ENCODE measurements at regions not wholly inside any gene's neighbourhood (a gene's known extent, or its start where the extent isn't known, plus 50 kb on each side); places are given as distances from the start of the nearest gene placed in this dataset.
A peak's percentile ranks its signal among the peaks of the same experiment; 100 is the strongest.
"Not testable (repeated sequence)": the region's sequence is repeated elsewhere in the genome, so short reads cannot be mapped to it uniquely, and the experiment has no call there.

GRCh38 chrX:45804276-45804675 lies 603.6 kb upstream of the DIPK2B start:
- DNase-seq = no peak

- peak; percentile 61 for DNase-seq
Measured at GRCh38 chrX:45803383-45803921, 602.8 kb upstream of the DIPK2B start.

- DNase-seq = peak; percentile 72
Measured at GRCh38 chrX:45801554-45801953, 600.9 kb upstream of the DIPK2B start.

GRCh38 chrX:45800746-45801453 lies 600.2 kb upstream of the DIPK2B start:
- DNase-seq = not testable (repeated sequence)

DNA sequence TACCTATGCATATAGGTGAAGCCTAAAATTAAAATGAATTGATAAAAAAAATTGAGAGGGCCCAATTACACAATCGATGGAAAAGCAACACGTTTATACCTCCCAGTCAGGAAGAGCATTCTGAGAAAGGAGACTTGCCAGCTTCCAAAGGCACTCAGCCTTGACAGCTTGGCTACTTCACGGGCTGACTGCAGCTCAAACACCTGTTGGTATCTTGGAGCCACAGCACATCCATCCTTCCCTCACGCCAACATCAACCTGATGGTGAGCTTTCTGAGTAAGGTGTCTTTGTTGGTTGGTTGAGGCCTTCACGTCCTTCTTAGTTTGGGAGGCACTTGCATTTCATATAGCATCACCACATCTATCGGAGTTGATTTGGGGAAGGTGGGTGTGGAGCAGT lies 598.9 kb upstream of the DIPK2B start:
- no peak for DNase-seq

GRCh38 chrX:45795546-45795945 lies 594.9 kb upstream of the DIPK2B start:
- no peak for DNase-seq

- no peak for DNase-seq
Measured at GRCh38 chrX:45794995-45795337, 594.3 kb upstream of the DIPK2B start.

DNA sequence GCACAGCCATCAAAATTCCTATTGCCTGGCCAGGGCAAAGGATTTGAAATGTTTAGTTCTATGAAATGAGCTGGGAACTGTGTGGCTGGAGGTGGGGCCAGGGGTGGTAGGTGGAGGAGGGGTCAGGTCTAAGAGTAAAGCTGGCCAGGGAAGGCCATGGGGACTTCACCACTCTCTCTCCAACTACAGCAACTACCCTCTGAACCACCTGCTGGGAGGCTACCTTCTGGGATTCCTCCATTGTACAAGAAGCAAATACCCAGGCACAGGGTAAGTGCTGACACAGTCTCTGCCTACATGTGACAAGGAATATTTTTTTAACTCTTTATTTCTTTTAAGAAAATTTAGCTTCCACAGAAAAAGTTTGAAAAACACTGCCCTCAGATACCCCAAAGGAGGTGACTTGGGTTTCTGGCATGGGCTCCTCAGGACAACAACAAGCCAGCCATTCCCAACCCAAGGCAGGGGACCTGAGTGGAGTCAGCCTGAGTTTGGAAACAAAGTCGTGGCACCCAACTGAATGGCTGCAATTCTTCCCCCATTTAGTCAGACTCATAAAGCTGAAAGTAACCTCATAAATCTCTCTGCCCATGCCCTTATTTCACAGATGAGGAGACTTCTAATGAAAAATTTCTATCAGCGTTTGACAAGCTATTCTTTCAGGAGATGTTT lies 593.8 kb upstream of the DIPK2B start:
- DNase-seq = no peak

DNA sequence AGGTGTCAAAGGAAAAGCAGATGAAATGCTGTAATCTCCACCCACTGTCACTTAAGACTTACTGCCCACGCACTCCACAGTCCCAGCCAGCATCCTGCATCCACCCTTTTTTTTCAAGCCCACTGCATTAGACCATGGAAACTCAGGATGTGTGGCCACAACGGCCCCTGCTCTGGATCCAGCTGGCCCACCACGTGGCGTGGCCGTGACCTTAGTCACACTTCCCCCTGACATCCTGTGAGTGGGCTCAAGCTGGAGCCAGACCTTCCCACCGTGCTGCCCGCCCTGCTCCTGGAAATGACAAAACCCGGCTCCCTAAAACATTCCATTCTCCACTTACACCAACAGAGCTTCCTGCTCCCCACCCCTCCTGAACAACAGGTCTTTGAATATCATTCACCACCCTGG lies 588.3 kb upstream of the DIPK2B start:
- DNase-seq = no peak

DNA sequence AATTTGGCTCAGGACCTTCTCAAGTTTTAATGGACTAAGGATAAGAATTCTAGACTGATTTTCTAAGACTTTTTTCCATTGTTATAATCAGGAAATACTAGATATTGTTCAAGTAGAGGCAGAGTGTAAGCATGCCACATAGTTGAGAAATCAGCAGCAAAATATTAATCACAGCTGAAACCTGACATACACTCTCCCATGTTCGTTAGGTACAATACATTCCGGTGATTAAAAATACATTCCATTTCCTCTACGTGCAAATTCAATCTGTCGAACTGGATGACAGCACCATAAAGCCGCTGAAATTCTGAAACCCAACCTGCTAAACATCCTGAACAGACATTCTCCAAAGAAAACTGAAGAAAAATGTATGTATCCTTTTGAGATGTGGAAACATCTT lies 587.6 kb upstream of the DIPK2B start:
- DNase-seq = no peak

- no peak for DNase-seq
Measured at GRCh38 chrX:45784590-45784989, 583.9 kb upstream of the DIPK2B start.

DNA sequence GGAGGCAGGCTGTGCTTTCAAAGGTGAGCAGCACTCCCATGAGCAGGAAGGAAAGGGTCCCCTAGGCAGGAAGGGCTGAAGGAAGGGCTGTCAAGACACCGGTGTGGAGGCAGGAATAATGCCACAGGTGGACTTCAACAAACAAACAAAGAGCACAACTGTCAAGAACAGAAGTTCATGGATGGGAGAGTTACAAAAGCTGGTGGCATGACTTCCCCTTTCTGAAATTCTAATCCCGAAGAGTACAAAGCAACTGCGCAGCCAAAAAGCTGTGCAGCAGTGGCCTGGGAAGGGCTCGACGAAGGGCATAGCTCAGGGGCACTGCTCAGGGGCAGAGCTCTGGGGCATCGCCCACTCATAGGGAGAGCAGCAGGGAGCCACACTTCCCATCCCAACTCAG lies 582.3 kb upstream of the DIPK2B start:
- peak; percentile 34 for DNase-seq

DNA sequence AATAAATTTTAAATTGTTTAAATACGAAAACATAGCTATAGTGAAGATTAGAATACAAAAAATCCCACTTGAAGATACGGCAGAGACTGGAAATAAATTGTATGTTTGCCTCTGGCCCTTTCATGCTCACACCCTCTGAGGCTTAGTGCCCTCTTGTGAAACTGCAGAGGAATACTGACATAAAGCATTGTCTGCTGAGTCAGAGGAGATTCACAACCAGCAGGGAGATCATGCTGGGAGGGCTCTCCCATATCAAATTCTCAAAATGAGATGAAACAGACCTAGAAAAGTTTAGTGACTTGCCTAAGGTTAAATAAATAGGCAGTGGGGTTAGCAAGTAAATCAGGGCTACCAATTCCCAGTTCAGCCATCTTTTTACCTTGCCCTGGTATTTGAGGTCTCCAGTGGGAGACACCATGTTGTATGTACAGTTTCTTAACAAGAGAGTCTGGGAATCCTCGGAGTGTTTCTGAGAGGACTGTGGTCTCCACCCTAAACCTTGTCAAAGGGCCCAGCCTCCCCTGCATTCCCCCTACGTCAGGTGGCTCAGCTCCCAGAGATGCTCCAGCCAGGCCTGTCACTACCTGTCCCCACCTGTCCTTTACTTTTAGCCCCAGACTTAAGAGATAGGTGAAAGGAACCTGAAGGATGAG lies 581.4 kb upstream of the DIPK2B start:
- peak; percentile 74 for DNase-seq

DNA sequence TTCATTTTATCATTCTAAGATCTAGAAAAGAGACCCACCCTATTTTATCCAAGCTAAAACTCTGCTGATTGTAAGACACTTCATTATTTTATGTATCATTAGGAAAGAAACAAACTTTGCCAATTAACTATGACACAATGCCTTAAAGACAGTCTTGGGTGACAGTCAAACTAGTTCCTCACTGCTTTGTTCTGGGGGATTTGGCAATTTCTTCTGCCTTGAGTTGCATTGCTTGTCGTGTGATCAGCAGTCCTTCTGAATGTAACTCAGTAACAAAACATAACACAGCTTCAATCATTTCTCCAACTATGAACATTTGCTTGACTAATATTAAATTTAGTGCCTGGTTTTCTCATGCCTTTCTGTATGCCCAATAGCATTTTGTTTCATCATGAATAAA lies 577.9 kb upstream of the DIPK2B start:
- DNase-seq = peak; percentile 46

DNA sequence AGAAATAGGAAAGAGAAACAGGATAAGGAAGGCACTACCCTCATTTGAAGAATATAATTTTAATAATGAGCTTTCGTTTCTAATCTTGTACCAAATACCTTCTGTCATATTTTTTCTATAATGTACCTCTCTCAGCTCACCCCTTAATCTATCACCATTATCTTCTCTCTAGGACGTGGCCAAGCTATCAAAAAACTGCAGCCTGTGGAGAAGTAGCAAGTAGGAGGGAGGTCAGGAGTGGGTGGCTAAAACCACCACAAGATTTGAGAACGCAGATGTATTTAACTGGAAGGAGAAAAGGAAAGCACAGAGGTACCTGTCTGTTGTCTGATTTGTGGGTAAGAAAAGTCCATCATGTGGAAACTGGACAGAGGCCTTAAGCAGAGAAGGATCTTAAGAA lies 576.7 kb upstream of the DIPK2B start:
- peak; percentile 54 for DNase-seq

- DNase-seq = no peak
Measured at GRCh38 chrX:45775468-45775867, 574.8 kb upstream of the DIPK2B start.

DNA sequence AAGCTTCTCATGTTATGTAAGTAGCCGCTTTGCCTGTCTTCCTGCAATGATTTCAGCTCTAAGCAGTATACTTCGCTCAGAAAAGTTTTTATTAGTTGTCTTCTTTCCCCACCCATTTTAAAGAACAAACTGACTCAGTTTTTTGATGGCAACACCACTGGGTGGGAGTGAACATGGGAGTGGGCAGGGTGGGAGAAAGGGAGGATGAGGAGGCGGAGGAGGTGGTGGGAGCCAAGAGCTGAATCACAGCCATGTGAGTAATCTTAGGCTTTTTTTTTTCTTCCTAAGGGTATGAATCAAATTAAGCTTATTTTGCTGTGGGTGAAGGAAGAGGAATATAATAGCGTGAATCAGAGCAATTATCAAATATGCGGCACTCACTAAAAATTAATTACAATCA lies 574.3 kb upstream of the DIPK2B start:
- no peak for DNase-seq

DNA sequence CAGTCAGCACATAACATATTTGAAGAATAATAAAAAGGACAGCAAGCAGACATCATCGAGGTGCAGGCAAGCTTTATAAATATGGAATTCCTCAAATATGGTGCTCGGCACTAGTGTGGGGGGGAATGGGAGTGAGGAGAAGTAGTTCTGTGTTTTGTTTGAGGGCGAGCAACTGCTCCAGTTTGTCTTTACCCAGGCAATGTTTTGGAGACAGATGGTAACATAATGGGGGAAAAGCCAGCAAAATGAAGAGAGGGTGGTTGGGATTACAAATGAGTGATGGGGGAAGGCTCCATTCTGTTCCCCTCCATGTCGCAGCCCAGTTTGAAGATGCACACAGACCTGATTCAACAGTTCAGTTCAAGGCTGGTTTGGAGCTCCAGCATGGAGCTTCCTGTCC lies 572.9 kb upstream of the DIPK2B start:
- no peak for DNase-seq

DNA sequence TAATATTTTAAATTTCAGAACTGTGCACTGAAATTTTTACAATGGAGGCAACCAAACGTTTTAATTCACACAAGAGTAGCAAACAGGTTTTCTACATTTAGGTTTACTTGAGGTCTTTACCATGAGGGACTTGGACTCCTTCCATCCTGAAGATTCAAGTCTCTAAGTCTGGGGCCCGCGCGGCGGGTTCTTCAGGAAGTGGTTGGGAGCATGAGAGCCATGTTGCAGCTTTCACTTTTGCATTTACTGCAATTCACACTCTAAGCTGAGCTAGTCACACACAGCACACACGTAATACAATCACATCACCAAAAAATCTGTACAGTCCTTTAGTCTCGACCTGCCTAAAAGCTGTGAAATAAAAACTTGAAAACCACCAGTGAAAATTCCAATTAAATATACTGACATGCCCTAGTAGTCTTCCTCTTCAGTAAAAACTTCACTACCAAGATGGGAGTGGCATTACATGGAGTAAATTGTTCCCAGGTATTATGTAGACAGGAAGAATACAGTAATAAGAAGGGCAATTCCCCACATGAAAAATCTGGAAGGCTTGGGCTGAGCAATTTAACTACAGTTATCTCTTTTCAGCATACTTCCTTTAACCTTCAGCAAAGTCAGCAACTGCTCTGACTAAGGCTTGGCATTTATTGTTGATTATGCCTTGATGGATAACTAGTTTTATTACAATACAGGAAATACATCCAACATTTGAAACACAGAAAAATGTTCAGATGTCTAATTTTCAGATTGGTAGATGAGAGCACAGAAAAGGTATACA lies 571.1 kb upstream of the DIPK2B start:
- peak; percentile 66 for DNase-seq

DNA sequence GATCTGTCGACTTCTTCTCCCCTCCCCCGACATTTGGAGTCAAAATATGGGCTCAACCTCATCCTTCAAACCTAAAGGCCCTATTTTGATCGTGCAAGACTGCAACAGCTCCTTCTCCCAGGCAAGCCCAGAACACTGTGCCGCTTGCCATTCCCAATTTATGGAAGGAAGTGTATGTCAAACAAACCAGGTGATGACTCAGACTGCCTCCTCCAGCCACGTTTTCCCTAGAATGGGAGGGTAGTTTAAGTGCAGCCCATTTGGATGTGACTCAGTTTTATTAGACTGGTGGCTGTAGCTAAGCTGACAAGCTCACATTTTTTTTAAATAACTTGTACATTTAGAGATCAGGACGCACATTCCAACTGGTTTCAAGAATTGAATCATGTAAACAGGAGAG lies 570.4 kb upstream of the DIPK2B start:
- no peak for DNase-seq

GRCh38 chrX:45769761-45770582 lies 569.3 kb upstream of the DIPK2B start:
- peak; percentile 92 for DNase-seq

DNA sequence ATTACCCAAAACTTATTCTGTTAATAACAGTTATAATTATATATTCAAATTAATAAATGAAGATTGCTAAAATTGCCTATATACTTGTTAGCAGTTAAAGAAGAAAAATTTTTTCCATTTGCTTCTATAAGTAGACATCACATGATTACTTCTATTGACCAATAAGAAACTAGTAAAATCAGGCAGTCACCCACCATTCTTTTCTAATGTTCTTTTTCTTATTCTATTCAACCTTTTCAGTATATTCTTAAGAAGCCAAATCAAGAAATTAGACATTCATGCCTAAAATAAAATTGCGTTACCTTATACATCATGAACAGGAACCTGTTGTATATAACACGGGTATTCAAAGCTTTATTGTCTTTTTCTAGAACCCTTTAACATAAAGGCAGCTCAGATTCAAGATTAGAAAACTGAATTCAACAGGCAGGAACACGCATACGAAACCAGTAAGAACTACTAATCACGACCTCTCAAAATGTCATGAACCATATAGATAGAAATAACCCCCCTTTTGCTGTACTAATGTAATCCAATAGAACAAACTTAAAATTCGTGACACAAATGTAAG lies 568.1 kb upstream of the DIPK2B start:
- no peak for DNase-seq

All from hematopoietic multipotent progenitor cell treated with erythropoietin and hydrocortisone succinate and interleukin-3 and kit ligand, for 4 days (in vitro differentiated cells).